GM18519 (cell line): ENCODE measurements at regions not wholly inside any gene's neighbourhood (a gene's known extent, or its start where the extent isn't known, plus 50 kb on each side); places are given as distances from the start of the nearest gene placed in this dataset.

ENCODE experiments used
- ATAC-seq: cut with Tn5 transposase; IDR thresholded peaks from one replicate; pipeline ENCODE4 v1.9.1; 2021; ENCODE audit warnings: mild to moderate bottlenecking, moderate library complexity; ENCODE audit not compliant: unreplicated experiment, low FRiP score

DNA sequence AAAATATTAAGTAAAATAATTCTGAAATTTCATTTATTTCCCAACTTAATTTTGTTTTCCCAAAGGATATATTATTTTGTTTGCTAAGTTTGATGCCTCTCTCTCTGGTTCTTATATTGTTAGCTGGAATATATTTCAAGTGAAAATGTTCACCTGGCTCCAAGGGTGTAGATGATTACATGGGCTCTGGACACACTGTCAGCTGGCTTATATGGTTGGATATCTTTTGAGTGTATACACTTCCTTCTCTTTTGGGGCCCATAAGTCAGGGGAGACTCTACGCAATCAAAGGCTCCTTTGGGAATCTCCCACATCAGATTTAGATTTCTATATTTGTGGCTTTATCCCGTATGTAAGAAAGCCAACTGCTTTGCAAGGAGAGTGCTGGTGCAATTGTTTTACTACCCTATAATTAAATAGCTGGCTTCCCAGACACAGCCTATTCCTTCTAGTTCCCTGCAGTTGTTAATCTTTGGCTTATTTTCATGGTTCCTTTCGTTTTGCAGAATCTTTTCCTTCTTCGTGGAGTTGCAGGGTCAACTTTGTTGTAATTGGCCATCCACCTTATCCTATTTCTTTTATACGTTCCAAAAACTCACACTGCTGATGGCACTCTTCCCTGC lies 225.7 kb downstream of the DPH6 start:
- ATAC-seq, result no peak

DNA sequence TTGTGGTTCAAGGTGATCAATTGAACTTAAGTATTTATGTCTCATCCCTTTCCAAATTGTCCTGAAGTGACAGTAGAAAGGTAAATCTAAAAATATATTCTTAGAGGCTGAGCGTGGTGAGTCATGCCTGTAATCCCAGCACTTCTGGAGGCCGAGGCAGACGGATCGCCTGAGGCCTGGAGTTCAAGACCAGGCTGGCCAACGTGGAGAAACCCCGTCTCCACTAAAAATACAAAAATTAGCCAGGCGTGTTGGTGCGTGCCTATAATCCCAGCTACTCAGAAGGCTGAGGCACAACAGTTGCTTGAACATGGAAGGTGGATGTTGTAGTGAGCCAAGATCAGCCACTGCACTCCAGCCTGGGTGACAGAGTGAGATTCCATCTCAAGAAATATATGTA lies 226.6 kb downstream of the DPH6 start:
- no peak for ATAC-seq

DNA sequence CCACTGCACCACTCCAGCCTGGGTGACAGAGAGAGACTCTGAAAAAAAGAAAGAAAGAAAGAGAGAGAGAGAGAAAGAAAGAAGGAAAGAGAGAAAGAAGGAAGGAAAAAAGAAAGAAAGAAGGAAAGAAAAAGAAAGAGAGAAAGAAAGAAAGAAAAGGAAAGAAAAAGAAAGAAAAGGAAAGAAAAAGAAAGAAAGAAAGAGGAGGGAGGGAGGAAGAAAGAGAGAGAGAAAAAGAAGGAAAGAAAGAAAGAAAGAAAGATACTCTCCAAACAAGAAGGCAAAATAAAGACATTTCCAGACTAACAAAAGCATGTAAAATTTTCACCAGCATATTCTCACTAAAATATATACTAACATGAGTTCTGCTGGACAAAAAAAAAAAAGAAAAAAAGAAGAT lies 228.7 kb downstream of the DPH6 start:
- no peak for ATAC-seq

DNA sequence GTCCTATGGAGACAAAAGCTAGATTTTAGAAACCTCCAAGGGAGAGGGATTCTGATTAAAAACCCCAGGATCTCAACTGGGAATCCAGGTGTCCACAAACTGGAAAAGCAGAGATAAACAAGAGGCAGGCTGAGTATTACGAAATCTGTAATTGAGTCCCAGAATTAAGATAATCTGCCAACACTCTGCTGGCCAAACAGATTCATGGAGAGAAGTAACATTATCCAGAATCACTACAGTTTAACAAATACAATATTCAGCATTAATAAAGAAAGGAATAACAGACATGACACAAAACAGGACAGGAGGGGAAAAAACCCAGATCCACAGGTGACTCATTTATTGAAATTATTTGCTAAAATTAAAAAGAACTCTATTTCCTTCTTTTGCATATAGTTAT lies 227.2 kb upstream of the NANOGP8 start:
- ATAC-seq, result no peak

DNA sequence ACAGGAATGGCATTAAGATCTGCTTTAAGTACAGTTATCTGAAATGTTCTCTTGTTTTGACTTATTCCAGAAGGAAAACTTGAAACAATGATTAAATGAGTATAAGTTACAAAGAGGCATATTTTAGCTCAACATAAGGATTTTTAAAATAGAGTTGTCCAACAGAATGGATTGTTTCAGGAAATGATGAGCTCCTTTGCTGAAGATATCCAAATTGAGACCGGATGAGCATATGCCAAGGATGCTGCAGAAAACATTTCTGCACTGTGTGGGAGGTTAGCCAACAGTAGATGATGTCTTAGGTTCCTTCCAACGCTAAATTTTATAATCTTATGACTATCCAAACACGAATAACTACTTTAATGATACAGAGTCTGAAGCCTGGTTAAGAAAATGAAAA lies 226.5 kb upstream of the NANOGP8 start:
- no peak for ATAC-seq

DNA sequence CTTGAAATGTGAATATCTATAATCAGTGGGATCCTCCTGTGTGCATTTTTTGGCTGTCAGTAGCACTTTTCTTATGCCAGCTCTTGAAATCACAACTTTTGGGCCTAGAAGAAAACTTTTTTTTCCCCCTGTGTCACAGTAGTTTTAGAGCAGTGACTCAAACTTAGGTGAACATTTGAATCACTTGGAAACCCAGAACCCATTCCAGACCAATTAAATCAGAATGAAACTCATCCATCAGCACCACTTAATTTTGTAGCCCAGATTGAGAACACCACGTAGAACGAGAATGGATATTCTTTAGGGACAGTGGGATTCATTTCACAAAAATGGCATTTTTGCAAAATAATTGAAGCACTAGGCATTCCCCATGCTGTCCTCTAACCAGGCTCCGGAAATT lies 224.8 kb upstream of the NANOGP8 start:
- no peak for ATAC-seq

DNA sequence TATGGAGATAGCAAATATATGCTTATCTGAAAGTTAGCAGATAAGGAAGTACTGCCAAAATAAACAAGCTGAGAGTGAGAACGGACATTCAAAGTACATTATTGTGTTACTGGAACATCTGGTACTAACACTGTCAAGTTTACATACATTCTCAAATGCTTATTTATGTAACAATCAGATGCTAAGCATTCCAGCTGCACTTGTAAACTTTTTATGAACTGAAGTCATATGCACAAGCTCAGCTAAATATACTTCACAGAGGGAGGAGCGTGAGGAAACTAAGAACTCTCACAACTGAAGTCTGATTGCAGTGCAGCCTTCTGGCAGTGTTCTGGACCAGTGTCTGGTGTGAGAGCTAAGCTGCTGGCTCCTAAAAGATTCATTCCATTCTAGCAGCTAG lies 223.7 kb upstream of the NANOGP8 start:
- ATAC-seq, result no peak

DNA sequence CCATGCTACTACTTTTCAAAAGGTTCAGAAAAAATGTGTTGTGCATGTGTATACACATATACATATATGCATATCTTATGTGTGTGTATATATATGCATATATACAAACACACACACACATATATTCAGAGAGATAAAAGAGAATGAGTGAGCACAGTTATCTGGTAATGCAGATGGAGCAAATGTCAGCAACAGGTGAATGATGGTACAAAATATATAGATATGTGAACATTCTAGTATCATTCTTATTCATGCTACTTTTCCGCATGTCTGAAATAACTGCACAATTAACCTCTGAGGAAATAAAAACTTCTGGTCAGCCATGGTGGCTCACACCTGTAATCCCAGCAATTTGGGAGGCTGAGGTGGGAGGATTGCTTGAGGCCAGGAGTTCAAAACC lies 222.6 kb upstream of the NANOGP8 start:
- ATAC-seq, result no peak

DNA sequence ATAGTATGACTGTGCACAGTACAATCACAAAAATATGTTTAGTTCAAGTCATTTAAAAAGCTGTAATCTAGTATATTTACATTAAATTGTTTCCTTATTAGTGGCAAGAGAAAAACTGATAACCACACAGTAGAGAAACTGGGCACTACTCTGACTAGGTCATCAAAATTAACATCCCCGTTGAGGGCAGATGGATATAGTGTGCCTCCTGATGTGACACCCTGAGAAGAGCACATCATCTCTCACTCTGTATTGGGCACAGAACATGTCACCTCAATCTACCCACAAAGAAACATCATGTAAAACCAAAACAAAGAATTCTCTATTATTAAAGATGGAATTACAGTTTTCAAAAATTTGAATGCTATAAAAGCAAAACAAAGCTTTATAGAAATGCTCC lies 221.9 kb upstream of the NANOGP8 start:
- ATAC-seq, result no peak

DNA sequence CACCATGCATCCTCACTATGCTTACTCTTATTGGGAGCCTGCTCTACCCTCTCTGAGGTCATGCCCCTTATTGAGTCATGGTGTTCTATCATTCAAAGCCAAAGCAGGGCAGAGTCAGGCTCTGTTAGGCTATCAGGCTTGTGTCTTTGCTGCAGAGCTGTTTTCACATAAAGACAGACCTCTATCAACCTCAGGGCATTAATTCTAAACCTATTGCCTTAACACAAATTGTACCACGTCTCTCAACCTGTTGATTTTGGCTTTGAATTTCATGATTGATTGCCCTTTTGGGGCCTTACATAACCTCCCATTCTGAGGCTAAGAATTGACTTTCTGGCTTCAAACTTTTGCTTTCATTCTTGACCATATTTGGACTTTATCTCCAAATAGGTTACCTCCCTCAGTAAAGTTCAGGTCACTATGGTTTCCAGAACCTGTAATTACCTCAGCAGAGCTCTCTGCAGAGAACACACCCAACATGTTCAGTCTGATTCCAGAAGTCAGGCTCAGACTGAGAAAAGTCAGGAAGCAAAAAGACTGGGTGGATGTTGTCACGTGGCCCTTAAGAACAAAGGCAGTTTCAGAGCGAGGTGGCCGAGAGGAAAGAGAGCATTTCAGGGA lies 221.4 kb upstream of the NANOGP8 start:
- no peak for ATAC-seq

DNA sequence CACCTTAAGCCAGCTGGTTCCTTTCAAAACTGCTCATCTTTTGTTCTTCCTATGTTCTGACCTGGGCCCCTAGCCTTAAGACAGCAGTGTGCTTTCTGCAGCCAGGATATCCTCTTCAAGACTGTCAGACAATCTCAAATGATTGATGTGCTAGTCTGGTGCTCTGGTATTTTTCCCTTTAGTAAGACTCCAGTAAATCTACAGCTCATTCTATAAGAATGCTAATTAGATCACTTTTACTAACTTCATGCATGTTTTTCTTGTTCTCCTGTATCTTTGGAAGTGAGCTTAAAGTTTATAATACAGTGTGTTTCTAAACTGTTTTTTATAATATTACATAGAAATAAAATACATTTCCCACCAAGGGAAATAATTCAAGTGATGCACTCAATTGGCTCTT lies 220.9 kb upstream of the NANOGP8 start:
- ATAC-seq, result no peak

DNA sequence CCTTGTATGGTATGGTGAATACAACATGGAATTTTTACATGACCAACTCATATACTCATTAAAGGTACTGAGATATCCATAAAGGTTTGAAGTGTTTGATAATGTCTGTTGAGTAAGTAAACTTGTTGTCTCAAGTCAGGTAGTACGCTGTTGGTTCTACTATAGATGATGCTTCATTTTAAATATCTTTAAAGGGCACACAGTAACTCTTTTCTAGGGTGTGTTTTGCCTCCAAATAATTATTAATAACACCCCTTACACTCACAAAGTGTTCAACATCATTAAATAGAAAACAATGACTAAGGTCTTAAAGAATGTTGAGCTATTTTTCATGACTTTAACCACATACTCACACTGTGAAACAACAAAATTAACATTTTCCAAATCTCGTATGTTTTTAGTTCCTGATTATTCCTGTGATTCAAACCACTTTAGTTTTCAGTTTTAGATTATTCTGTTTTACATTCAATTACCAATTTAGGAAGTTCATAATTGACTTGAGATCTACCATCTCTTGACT lies 220.0 kb upstream of the NANOGP8 start:
- ATAC-seq, result no peak

DNA sequence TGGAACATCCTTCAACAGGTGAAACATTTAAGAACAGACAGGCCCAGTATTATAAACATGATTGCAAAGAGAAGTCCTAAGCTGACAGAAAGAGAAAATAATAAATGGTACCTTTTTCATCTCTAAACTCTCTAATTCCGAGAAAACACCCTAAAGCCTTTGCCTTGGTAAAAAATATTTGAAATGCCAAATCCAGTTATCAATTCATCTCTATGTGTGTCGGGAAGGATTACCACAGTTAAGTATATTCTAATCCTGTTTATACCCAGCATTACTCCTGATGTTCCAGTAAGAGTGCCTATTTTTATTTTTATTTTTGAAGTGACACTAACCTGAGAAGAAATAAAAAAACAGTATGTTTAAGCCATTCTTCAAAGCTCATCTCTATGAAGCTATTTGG lies 219.3 kb upstream of the NANOGP8 start:
- no peak for ATAC-seq

DNA sequence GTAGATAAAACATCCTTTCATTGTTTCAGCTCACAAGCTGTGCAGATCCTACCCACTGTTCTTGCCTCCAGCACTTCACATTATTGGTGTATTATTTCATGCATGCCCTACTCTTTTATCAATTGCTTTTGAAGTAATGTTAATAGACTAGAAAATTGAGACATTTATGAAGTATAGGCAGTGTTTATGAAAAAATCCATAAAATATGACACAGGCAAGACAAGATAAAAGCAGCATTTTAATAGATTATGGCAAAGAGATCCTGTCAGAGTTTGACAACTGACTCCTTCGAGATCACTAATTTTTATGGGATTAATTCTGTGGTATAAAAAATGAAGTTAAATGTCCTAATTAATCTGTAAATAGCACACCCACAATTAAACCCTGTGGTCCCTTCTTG lies 217.2 kb upstream of the NANOGP8 start:
- ATAC-seq, result no peak

DNA sequence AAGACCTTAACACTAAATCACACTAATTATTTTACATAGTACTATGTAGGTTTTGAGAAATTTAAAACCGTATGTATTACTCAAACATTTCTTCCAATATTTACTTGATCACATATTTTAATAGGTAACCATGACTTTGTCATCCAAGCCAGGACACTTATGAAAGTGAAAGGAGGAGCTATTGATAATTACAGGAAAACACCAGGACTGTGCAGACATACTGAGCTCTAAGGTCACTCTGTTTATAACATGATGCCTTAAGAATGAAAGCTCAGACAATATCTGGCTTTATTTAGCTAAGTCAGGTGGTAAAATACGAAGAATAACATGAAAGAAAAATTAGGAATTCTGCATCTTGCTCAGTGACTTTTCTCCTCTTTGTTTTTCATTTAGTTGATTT lies 216.0 kb upstream of the NANOGP8 start:
- ATAC-seq, result no peak

DNA sequence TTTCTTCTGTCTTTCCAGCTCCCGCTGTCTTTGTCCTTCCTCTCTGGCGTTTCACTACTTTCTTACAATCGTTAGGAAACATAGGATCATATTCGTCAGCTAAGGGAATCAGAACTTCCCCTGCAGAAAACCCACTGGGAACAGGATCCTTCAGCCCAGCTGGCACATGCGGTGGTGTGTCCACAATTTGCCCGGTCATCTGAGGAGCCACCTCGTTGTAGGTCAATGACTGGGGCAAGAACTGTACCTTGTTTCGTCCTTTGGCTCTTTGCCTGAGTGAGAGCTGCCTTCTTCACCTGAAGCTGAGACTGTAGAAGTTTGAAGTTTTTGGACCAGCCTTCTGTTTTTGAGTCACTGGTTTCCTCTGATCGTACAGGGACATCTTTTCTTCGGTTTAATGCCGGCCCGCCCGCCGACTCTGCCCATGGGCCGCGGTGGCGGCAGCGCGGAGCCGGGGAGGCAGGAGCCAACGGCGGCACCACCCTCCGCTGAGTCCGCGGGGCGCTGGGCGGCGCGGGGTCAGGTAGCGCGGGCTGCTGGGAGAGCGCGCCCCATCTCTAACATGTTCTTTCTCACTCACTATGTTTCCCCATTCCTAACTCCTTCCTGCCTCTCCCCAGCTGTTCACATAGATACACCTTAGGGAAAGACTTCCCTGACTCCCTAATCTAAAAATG lies 214.1 kb upstream of the NANOGP8 start:
- no peak for ATAC-seq

DNA sequence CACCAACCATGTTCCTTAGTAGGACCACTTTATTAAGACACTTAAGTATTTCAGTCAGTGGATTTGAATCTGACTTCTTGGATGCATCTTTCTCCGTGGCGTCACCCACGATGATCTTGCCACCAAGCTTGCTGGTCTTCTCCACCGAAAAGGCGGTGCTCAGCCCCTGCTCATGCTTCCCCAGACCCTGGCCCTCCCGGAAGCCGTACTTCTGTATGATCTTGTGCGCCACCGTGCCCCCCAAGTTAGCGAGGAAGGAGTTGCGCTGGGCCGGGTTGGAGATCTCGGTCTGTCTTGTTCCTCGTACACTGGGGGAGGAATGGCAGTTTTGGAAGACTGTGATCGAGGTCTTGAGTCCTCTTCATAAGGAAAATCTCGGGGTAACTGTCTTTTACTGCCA lies 213.4 kb upstream of the NANOGP8 start:
- ATAC-seq, result no peak

DNA sequence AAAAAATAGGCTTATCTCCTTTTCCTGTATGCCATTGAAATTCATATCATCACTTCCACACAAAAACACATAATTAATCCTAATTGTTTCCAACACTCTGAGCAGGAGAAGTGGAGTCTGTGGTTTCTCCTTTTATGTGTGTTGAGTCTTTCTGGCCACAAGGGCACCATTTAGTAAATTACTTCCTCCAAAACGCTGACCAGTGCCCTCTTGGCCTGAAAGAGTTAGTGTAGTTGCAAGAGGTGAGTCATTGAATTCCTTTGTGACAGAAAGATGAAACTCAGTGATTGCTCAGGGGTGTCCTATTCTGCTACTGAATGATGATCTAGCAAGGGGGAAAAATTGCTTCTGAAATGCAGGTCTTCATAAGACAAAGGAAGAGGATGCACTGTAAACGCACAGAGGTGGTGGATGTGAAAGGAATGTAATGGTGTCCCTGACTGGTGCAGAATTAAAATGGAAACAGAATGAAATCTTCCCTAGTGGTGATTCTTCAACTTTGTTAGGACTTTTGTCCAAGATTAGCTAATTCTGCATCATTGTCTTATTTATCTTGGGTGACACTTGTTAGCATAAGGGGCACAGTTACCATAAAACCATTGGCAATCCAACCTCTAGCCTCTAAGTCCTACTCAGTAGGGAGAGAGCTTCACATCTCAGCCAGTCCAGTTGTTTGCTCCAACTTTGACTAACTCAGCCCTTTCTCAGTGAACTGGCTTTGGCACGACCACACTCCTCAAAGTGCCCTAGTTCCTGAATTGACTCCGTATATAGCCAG lies 208.4 kb upstream of the NANOGP8 start:
- ATAC-seq, result no peak

DNA sequence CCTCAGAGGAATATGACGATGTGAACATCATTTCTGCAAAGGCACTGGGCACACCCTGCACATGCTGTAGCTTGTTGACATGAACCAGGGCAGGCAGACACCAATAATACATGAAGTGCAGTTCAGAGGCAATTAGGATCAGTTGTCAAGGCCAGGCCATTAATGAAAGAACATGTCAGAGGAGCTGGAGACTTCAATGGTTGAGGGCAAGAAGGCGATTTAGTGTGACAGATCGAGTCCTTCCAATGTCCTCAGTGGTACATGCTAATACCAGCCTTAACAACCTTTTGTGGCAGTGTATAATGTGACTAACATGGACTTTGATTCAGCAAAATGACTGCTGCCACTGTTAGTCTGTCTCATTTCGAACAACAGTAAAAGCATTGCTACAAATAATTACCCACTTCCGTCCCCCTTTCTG lies 205.2 kb upstream of the NANOGP8 start:
- no peak for ATAC-seq

DNA sequence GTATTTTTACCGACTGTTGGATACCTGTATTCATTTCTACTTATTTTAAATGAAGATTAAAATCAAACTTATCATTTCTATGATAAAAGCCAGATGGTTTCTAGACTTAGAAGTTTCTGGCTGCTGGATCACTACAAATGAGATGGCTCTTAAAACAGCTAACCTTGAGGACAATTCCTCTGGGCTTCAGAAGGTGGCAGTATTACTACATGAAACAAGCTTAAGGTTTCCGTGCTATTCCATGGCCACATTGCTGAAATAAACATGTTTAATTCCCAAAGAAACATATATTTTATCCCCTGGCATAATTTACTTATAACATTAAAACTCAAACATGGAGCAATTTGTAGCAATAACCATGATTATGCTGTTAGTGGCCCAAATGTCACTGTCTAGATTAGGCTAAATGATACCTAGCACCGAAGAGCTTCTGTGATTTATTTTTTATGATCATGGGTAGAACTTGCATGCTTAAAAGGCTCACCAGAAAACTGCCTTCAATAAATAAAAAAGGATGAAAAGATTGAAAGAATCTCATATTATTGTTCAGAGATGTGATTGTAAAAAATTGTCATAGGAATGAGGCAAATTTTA lies 204.0 kb upstream of the NANOGP8 start:
- ATAC-seq, result no peak

DNA sequence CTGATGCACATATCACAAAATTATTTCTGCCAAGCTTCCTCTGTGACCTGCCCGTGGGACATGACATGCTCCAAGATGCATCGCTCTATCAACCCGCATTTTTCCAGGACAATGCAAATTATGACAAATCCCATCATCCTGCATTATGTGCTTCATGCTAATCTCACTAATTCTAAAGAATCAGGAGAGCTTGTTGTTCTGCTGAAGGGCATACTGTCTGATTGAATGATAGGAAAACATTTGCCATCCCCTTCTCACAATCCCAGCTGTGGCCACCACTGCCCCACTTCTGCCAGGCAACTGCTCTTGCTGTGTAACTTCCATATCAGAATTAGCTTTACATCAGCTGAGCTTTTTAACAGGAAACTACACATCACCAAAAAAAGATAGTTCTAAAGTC lies 203.5 kb upstream of the NANOGP8 start:
- no peak for ATAC-seq
